ENCODE measurements at regions not wholly inside any gene's neighbourhood (a gene's known extent, or its start where the extent isn't known, plus 50 kb on each side); places are given as distances from the start of the nearest gene placed in this dataset.

DNA sequence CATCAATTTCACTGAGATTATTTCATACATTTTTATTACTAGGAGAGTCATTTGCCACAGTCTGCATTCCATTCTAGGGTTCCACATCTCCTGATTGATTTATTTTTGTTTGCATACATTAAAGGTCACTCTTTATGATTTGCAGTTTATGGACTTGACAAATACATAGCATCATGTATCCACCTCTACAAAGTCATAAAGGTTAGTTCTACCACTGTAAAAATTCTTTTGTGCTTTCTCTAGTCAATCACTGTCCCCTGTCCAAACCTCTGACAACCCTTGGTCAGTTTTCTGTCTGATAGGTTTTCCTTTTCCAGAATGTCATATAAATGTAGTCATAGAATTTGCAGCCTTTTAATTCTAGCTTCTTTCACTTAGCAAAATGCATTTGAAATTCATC, 434.6 kb upstream of the MON1B start:
- H3K36me3 Mint-ChIP-seq (ENCODE audit: low read depth) = no peaks in the 10 kb centered on the region
- H3K4me3 Mint-ChIP-seq = no peak overlapping the region
- H3K27me3 Mint-ChIP-seq = no peaks in the 10 kb centered on the region
- H3K4me1 Mint-ChIP-seq (ENCODE audit: low read depth) = no peaks in the 10 kb centered on the region
- peaks cover 7% of the 10 kb centered on the region for H3K9me3 Mint-ChIP-seq
- no peak overlapping the region for H3K27ac Mint-ChIP-seq
- no peak for DNase-seq

DNA sequence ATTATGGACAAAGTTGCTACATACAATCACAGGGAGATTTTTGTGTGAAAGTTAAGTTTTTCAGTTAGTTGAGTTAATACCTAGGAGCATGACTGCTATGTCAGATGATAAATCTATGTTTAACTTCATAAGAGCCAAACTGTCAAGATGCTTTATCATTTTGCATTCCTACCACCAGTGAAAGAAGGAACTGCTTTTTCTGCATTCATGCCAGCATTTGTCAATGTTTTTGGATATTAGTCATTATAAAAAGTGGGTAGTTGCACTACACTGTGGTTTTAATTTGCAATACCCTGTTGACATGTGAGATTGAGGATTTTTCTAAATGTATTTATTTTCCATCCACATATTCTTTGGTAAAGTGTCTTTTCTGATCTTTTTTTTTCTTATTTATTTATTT, 434.0 kb upstream of the MON1B start:
- Mint-ChIP-seq H3K4me1 (ENCODE audit: low read depth) (no peaks in the 10 kb centered on the region), H3K4me3 (no peak overlapping the region), H3K27ac (no peak overlapping the region), H3K27me3 (no peaks in the 10 kb centered on the region), H3K36me3 (ENCODE audit: low read depth) (no peaks in the 10 kb centered on the region), H3K9me3 (peaks cover 8% of the 10 kb centered on the region)
- DNase-seq = no peak

DNA sequence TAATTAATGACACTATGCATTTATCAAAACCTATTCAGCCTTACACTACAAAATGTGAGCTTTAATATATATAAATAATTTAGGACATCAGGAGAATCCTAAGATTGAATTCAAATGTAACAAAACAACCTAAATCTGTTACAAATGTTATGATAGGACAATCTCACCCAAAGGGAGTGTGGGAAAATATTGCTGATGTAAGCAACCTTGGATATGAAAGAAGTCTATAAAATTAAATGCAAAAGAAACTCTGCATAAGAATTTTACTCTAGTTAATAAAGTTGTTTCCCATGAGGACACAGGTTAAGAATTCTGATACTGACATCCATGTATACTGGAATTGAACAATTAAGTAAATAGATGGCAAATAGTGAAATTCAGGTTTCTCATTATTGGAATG, 424.5 kb upstream of the MON1B start:
- Mint-ChIP-seq H3K4me3 (no peak overlapping the region), H3K27ac (no peak overlapping the region), H3K27me3 (no peaks in the 10 kb centered on the region), H3K9me3 (peaks cover 25% of the 10 kb centered on the region), H3K36me3 (ENCODE audit: low read depth) (no peaks in the 10 kb centered on the region), H3K4me1 (ENCODE audit: low read depth) (no peaks in the 10 kb centered on the region)
- DNase-seq = no peak

DNA sequence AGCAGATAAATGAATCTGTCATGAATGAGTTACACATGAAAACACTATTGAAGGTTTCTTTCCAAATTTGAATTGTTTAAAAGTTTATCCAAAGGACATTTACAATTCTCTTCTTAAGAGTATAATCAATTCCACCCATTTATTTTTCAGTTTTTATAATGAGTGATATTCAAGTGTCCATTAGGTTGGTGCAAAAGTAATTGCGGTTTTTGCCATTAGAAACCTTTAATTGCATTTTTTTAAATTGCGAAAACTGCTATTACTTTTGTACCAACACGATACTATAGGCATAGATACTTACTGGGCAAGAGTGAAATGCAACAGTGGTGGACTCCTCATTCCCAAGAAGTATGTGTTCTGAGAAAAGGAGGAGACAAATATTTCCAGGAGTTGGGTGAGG, 422.7 kb upstream of the MON1B start:
- H3K27me3 Mint-ChIP-seq = no peaks in the 10 kb centered on the region
- no peak for DNase-seq
- no peak overlapping the region for H3K4me3 Mint-ChIP-seq
- no peak overlapping the region for H3K27ac Mint-ChIP-seq
- H3K36me3 Mint-ChIP-seq (ENCODE audit: low read depth) = no peaks in the 10 kb centered on the region
- H3K9me3 Mint-ChIP-seq = peaks cover 23% of the 10 kb centered on the region
- H3K4me1 Mint-ChIP-seq (ENCODE audit: low read depth) = no peaks in the 10 kb centered on the region

DNA sequence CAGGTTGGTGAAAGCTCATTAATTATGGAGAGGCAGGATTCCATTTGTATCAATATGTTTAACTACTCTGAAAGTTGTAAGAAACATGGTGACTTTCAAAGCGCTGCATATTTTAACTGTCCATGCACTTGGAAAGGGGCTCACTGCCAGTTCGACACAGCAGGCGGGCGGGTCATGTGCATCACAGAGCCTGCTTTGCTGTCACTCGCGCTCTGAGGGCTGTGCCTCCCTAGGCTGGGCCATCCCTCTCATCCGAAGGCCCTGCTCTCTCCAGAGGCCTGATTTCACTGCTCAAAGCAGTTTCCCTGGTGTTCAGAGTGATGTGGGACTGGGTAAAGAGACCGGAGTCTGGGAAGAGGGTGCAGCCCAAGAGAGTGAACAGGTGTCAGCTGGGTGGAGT, 422.0 kb upstream of the MON1B start:
- H3K4me3 Mint-ChIP-seq = no peak overlapping the region
- H3K9me3 Mint-ChIP-seq = peaks cover 24% of the 10 kb centered on the region
- H3K4me1 Mint-ChIP-seq (ENCODE audit: low read depth) = no peaks in the 10 kb centered on the region
- H3K36me3 Mint-ChIP-seq (ENCODE audit: low read depth) = no peaks in the 10 kb centered on the region
- no peaks in the 10 kb centered on the region for H3K27me3 Mint-ChIP-seq
- H3K27ac Mint-ChIP-seq = no peak overlapping the region
- no peak for DNase-seq

GRCh38 chr16:76771216-76771615, 419.8 kb upstream of the MON1B start:
- H3K4me1 Mint-ChIP-seq (ENCODE audit: low read depth) = no peaks in the 10 kb centered on the region
- no peaks in the 10 kb centered on the region for H3K36me3 Mint-ChIP-seq (ENCODE audit: low read depth)
- H3K27ac Mint-ChIP-seq = no peak overlapping the region
- no peaks in the 10 kb centered on the region for H3K27me3 Mint-ChIP-seq
- no peak overlapping the region for H3K4me3 Mint-ChIP-seq
- no peak for DNase-seq
- H3K9me3 Mint-ChIP-seq = peaks cover 21% of the 10 kb centered on the region

DNA sequence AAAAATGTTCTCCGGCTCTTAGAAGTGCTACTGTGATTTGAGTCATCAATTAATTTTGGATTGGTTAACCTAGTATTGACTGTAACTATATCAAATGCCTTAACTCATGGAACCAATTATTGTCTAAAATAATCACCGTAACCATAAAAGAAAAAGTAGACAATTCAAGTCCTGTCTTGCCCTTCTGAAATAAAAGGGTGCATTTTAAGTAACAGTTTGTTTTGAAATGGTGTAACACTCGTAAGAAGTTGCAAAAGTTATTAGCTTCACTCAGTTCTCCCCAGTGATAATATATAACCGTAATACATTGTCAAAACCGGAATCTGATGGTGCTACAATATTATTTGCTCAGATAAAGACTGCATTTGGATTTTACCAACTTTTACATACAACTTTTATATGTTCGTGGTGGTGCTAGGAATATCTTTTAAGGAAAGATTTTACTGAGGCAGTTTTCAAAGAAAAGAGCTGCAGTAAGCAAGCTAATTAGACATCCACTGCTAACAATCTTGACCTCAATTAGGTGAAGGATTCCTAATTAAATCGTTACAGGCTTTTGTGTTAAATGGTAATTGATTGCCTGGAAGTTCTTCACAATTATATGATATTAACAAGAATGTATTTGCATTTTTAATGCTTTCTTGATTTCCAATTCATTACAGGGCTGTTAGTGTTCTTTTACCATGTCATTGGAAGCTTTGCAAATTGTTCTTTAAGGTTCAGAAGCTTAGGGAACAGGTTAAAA, 413.1 kb upstream of the MON1B start:
- Mint-ChIP-seq H3K27ac (no peak overlapping the region), H3K4me3 (no peak overlapping the region), H3K36me3 (ENCODE audit: low read depth) (no peaks in the 10 kb centered on the region), H3K9me3 (peaks cover 16% of the 10 kb centered on the region), H3K27me3 (no peaks in the 10 kb centered on the region), H3K4me1 (ENCODE audit: low read depth) (no peaks in the 10 kb centered on the region)
- DNase-seq = no peak

GRCh38 chr16:76780556-76780955, 410.4 kb upstream of the MON1B start:
- Mint-ChIP-seq H3K4me1 (ENCODE audit: low read depth) (no peaks in the 10 kb centered on the region), H3K9me3 (peaks cover 19% of the 10 kb centered on the region), H3K27me3 (no peaks in the 10 kb centered on the region), H3K27ac (no peak overlapping the region), H3K36me3 (ENCODE audit: low read depth) (no peaks in the 10 kb centered on the region), H3K4me3 (no peak overlapping the region)
- DNase-seq = no peak

GRCh38 chr16:76784530-76784929, 406.5 kb upstream of the MON1B start:
- H3K4me3 Mint-ChIP-seq = no peak overlapping the region
- peaks cover 18% of the 10 kb centered on the region for H3K9me3 Mint-ChIP-seq
- H3K36me3 Mint-ChIP-seq (ENCODE audit: low read depth) = no peaks in the 10 kb centered on the region
- no peaks in the 10 kb centered on the region for H3K27me3 Mint-ChIP-seq
- no peak overlapping the region for H3K27ac Mint-ChIP-seq
- no peak for DNase-seq
- H3K4me1 Mint-ChIP-seq (ENCODE audit: low read depth) = no peaks in the 10 kb centered on the region

- Mint-ChIP-seq H3K27ac (no peak overlapping the region), H3K36me3 (ENCODE audit: low read depth) (no peaks in the 10 kb centered on the region), H3K9me3 (peaks cover 20% of the 10 kb centered on the region), H3K4me3 (no peak overlapping the region), H3K27me3 (no peaks in the 10 kb centered on the region), H3K4me1 (ENCODE audit: low read depth) (no peaks in the 10 kb centered on the region)
- DNase-seq = no peak
These were observed 403.6 kb upstream of the MON1B start for GRCh38 chr16:76787394-76787793.

GRCh38 chr16:76791151-76791550, 399.8 kb upstream of the MON1B start:
- Mint-ChIP-seq H3K4me1 (ENCODE audit: low read depth) (no peaks in the 10 kb centered on the region), H3K27me3 (no peaks in the 10 kb centered on the region), H3K27ac (no peak overlapping the region), H3K9me3 (peaks cover 16% of the 10 kb centered on the region), H3K36me3 (ENCODE audit: low read depth) (no peaks in the 10 kb centered on the region), H3K4me3 (no peak overlapping the region)
- DNase-seq = no peak

- Mint-ChIP-seq H3K4me3 (no peak overlapping the region), H3K27ac (no peak overlapping the region), H3K36me3 (ENCODE audit: low read depth) (no peaks in the 10 kb centered on the region), H3K9me3 (peaks cover 9% of the 10 kb centered on the region), H3K4me1 (ENCODE audit: low read depth) (no peaks in the 10 kb centered on the region), H3K27me3 (no peaks in the 10 kb centered on the region)
- DNase-seq = no peak
These were observed 394.6 kb upstream of the MON1B start for GRCh38 chr16:76796416-76796815.

DNA sequence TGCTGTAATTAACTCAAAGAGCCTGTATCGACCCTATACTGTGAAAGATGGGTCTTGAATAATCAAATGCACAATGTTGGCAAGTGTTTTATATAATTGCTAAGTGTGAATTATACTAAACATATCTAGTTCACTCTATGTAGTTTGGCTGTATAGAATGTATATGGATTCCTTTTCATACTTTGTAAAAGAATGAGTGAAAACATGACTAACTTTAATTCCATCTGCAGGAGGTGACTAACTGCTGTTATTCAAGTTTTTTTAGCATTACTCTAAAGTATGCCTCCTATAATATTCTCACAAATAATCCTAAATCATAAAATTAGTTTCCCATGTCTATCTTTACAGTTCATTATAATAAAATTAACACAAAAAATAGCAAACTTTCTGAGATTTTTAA, 394.0 kb upstream of the MON1B start:
- DNase-seq = no peak
- Mint-ChIP-seq H3K9me3 (peaks cover 11% of the 10 kb centered on the region), H3K36me3 (ENCODE audit: low read depth) (no peaks in the 10 kb centered on the region), H3K27ac (no peak overlapping the region), H3K27me3 (no peaks in the 10 kb centered on the region), H3K4me3 (no peak overlapping the region), H3K4me1 (ENCODE audit: low read depth) (no peaks in the 10 kb centered on the region)

DNA sequence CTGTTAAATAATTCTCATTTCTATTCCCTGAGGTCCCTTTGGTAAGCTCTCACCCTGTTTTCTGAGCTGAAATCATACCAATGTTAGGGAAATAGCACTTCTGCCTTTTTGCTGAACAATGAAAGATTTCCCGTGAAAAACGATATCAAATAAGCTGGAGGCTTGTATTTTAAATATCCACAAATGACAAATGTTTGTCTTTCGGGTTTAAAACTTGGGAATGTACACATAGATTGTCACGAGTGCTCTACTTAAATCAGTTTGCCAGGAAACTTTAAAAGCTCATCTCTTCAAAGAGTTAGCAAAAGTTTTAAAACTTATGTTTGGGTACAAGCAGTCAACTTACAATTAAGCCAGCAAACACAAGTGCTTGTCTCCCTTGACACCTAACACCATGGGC, 393.5 kb upstream of the MON1B start:
- Mint-ChIP-seq H3K27me3 (no peaks in the 10 kb centered on the region), H3K36me3 (ENCODE audit: low read depth) (no peaks in the 10 kb centered on the region), H3K9me3 (peaks cover 12% of the 10 kb centered on the region), H3K4me1 (ENCODE audit: low read depth) (no peaks in the 10 kb centered on the region), H3K27ac (no peak overlapping the region), H3K4me3 (no peak overlapping the region)
- DNase-seq = no peak

- Mint-ChIP-seq H3K4me3 (no peak overlapping the region), H3K27me3 (no peaks in the 10 kb centered on the region), H3K36me3 (ENCODE audit: low read depth) (no peaks in the 10 kb centered on the region), H3K27ac (no peak overlapping the region), H3K4me1 (ENCODE audit: low read depth) (peaks cover 6% of the 10 kb centered on the region), H3K9me3 (peaks cover 7% of the 10 kb centered on the region)
- no peak for DNase-seq
These were observed 390.8 kb upstream of the MON1B start for GRCh38 chr16:76800196-76800595.

GRCh38 chr16:76801357-76801756, 389.6 kb upstream of the MON1B start:
- H3K27ac Mint-ChIP-seq = no peak overlapping the region
- H3K4me1 Mint-ChIP-seq (ENCODE audit: low read depth) = peaks cover 11% of the 10 kb centered on the region
- H3K4me3 Mint-ChIP-seq = no peak overlapping the region
- H3K36me3 Mint-ChIP-seq (ENCODE audit: low read depth) = no peaks in the 10 kb centered on the region
- DNase-seq = no peak
- no peaks in the 10 kb centered on the region for H3K27me3 Mint-ChIP-seq
- H3K9me3 Mint-ChIP-seq = peaks cover 7% of the 10 kb centered on the region
